Trophoblast cell (in vitro differentiated cells and primary cell): ENCODE measurements at regions not wholly inside any gene's neighbourhood (a gene's known extent, or its start where the extent isn't known, plus 50 kb on each side); places are given as distances from the start of the nearest gene placed in this dataset.

Source experiments
- DNase-seq, 2 donors: peaks; one replicate each; pipeline ENCODE4 v3.0.0-alpha.2; 2016
- H2AFZ ChIP-seq: 2 replicates; pipeline ENCODE4 v1.6.1; 2013; ENCODE audit warnings: low read length, moderate library complexity, mild to moderate bottlenecking; ENCODE audit not compliant: insufficient read depth, poor library complexity
- H2AK5ac ChIP-seq: 2 replicates; pipeline ENCODE4 v1.6.1; 2013; ENCODE audit warnings: mild to moderate bottlenecking, low read length
- H2BK120ac ChIP-seq: 2 replicates; pipeline ENCODE4 v1.6.1; 2013; ENCODE audit warnings: low read length, mild to moderate bottlenecking, moderate library complexity; ENCODE audit not compliant: insufficient read depth, poor library complexity
- H2BK12ac ChIP-seq: 2 replicates; pipeline ENCODE4 v1.6.1; 2013; ENCODE audit warnings: mild to moderate bottlenecking, low read length, moderate library complexity
- H2BK5ac ChIP-seq: 2 replicates; pipeline ENCODE4 v1.6.1; 2013; ENCODE audit warnings: low read length, low read depth, moderate library complexity, mild to moderate bottlenecking; ENCODE audit not compliant: poor library complexity
- H3K14ac ChIP-seq: 2 replicates; pipeline ENCODE4 v1.6.1; 2013; ENCODE audit warnings: mild to moderate bottlenecking, low read length
- H3K18ac ChIP-seq: 2 replicates; pipeline ENCODE4 v1.6.1; 2013; ENCODE audit warnings: mild to moderate bottlenecking, low read length
- H3K23ac ChIP-seq: 2 replicates; pipeline ENCODE4 v1.6.1; 2013; ENCODE audit warnings: low read length
- H3K27ac ChIP-seq: 2 replicates; pipeline ENCODE4 v1.5.1; 2013; ENCODE audit warnings: low read depth, mild to moderate bottlenecking, inconsistent platforms, low read length, moderate library complexity
- H3K27me3 ChIP-seq: 2 replicates; pipeline ENCODE4 v1.6.1; 2013; ENCODE audit warnings: inconsistent platforms, mild to moderate bottlenecking, low read length, moderate library complexity; ENCODE audit not compliant: insufficient read depth
- H3K36me3 ChIP-seq, 2 experiments: 1 replicate in 1 of 2; 2 replicates in 1 of 2; pipeline ENCODE4 v1.6.1; 2013; ENCODE audit warnings: low read length in 2 of 2, mild to moderate bottlenecking in 2 of 2, moderate library complexity in 1 of 2; ENCODE audit not compliant: insufficient read depth in 2 of 2, control insufficient read depth in 1 of 2
- H3K4ac ChIP-seq: 2 replicates; pipeline ENCODE4 v1.6.1; 2013; ENCODE audit warnings: low read depth, mild to moderate bottlenecking, low read length, moderate library complexity
- H3K4me1 ChIP-seq, 2 experiments: 1 replicate in 1 of 2; 2 replicates in 1 of 2; pipeline ENCODE4 v1.6.1; 2013; ENCODE audit warnings: low read length in 2 of 2, mild to moderate bottlenecking in 2 of 2, moderate library complexity in 1 of 2; ENCODE audit not compliant: insufficient read depth in 2 of 2, control insufficient read depth in 1 of 2
- H3K4me2 ChIP-seq: 2 replicates; pipeline ENCODE4 v1.6.1; 2013; ENCODE audit warnings: inconsistent platforms, mild to moderate bottlenecking, low read length, moderate library complexity
- H3K4me3 ChIP-seq: 2 replicates; pipeline ENCODE4 v1.5.1; 2013; ENCODE audit warnings: mild to moderate bottlenecking, low read depth, low read length, inconsistent platforms
- H3K79me1 ChIP-seq: one replicate; pipeline ENCODE4 v1.6.1; 2013; ENCODE audit warnings: low read length
- H3K79me2 ChIP-seq: 2 replicates; pipeline ENCODE4 v1.6.1; 2013; ENCODE audit warnings: low read length, mild to moderate bottlenecking; ENCODE audit not compliant: control insufficient read depth, insufficient read depth, poor library complexity
- H3K9ac ChIP-seq: 2 replicates; pipeline ENCODE4 v1.6.1; 2013; ENCODE audit warnings: mild to moderate bottlenecking, low read length
- H3K9me3 ChIP-seq: 2 replicates; pipeline ENCODE4 v1.6.1; 2013; ENCODE audit warnings: low read depth, mild to moderate bottlenecking, control low read depth, inconsistent platforms, low read length; ENCODE audit not compliant: insufficient read depth
- H4K12ac ChIP-seq: 2 replicates; pipeline ENCODE4 v1.6.1; 2013; ENCODE audit warnings: low read depth, mild to moderate bottlenecking, low read length, moderate library complexity
- H4K8ac ChIP-seq: 2 replicates; pipeline ENCODE4 v1.6.1; 2013; ENCODE audit warnings: low read depth, mild to moderate bottlenecking, low read length, moderate library complexity
- H4K91ac ChIP-seq: one replicate; pipeline ENCODE4 v1.6.1; 2013; ENCODE audit warnings: low read depth, mild to moderate bottlenecking, low read length, moderate library complexity
- WGBS: extraction: QIAGEN DNeasy Blood & Tissue Kit; methylation state at CpG from one replicate; pipeline ENCODE4 v1.1.7; 2013; ENCODE audit warnings: missing lambda C conversion rate; ENCODE audit not compliant: insufficient read length, insufficient coverage; ENCODE audit errors: extremely low coverage; 5-methylcytosine and 5-hydroxymethylcytosine counted together

DNA sequence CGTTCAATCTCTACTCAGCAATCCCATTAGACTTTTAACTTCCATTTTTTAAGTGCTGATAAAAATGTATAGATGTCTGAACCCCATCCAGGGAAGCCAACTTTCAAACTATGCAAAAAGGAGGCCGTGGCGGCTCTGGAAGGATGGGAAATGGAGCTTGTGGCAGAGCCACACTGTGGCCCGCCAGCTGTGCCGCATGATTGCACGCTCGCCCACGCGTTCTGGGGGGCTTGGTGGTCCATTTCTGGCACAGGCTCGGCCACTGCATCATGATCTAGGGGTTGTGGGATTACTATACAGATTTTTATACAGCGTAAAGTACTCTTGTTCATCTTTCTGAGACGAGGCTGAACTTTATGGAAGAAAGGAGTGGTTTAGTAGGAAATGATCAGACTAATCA, 57.6 kb downstream of the FOXL1 start:
- Histone ChIP-seq H3K27ac (peak overlapping the region; percentile 84), H2BK5ac (peak overlapping the region; percentile 34), H3K14ac (peak overlapping the region; percentile 60), H3K23ac (no peak overlapping the region), H3K4ac (peak overlapping the region; percentile 23), H2AK5ac (peak overlapping the region; percentile 64), H2BK120ac (peak overlapping the region; percentile 90), H4K12ac (no peak overlapping the region), H3K4me1 (peaks cover 8 to 14% of the 10 kb centered on the region in 2 experiments), H4K8ac (peak overlapping the region; percentile 56), H3K4me3 (no peak overlapping the region), H3K9me3 (peaks cover 6% of the 10 kb centered on the region), H3K79me1 (peaks cover 14% of the 10 kb centered on the region), H3K18ac (peak overlapping the region; percentile 64), H4K91ac (peak overlapping the region; percentile 90), H3K27me3 (no peaks in the 10 kb centered on the region), H3K9ac (no peak overlapping the region), H3K4me2 (no peak overlapping the region), H2AFZ (no peak overlapping the region), H3K79me2 (no peaks in the 10 kb centered on the region), H3K36me3 (no peaks in the 10 kb centered on the region), H2BK12ac (peak overlapping the region; percentile 99)
- DNase-seq, result no peak
- no CpG with 5 or more reads among the region's 12 CpGs for WGBS

- no peak overlapping the region for H2AFZ ChIP-seq
Observed at GRCh38 chr16:86637744-86638143, 59.4 kb downstream of the FOXL1 start.

GRCh38 chr16:86638642-86639041, 60.3 kb downstream of the FOXL1 start:
- Histone ChIP-seq H3K79me1 (peaks cover 14% of the 10 kb centered on the region), H3K36me3 (no peaks in the 10 kb centered on the region), H3K14ac (no peak overlapping the region), H2BK5ac (no peak overlapping the region), H4K12ac (no peak overlapping the region), H3K9me3 (peaks cover 6% of the 10 kb centered on the region), H3K9ac (no peak overlapping the region), H3K4ac (no peak overlapping the region), H3K79me2 (no peaks in the 10 kb centered on the region), H3K4me3 (no peak overlapping the region), H2AK5ac (no peak overlapping the region), H2AFZ (no peak overlapping the region), H4K91ac (no peak overlapping the region), H3K4me1 (peaks cover 8 to 14% of the 10 kb centered on the region in 2 experiments), H3K27me3 (no peaks in the 10 kb centered on the region), H3K4me2 (no peak overlapping the region), H2BK12ac (no peak overlapping the region), H4K8ac (no peak overlapping the region), H2BK120ac (no peak overlapping the region), H3K27ac (no peak overlapping the region), H3K23ac (no peak overlapping the region), H3K18ac (no peak overlapping the region)
- 100% methylated on average over 2 of the region's 10 CpGs for WGBS
- no peak for DNase-seq

More at GRCh38 chr16:86637744-86638143, 59.4 kb downstream of the FOXL1 start:
- Histone ChIP-seq H3K4me1 (peaks cover 8 to 14% of the 10 kb centered on the region in 2 experiments), H3K14ac (no peak overlapping the region), H2AK5ac (no peak overlapping the region), H3K27ac (no peak overlapping the region), H4K12ac (no peak overlapping the region), H2BK5ac (no peak overlapping the region), H4K8ac (no peak overlapping the region), H3K27me3 (no peaks in the 10 kb centered on the region), H2BK12ac (no peak overlapping the region), H3K4me2 (no peak overlapping the region), H3K23ac (no peak overlapping the region), H3K18ac (no peak overlapping the region), H3K79me1 (peaks cover 14% of the 10 kb centered on the region), H4K91ac (no peak overlapping the region), H2BK120ac (no peak overlapping the region), H3K4me3 (no peak overlapping the region), H3K9ac (no peak overlapping the region), H3K4ac (no peak overlapping the region), H3K9me3 (peaks cover 6% of the 10 kb centered on the region), H3K36me3 (no peaks in the 10 kb centered on the region), H3K79me2 (no peaks in the 10 kb centered on the region)
- DNase-seq, result no peak
- no CpG with 5 or more reads among the region's 2 CpGs for WGBS

- Histone ChIP-seq H3K4me2 (no peak overlapping the region), H3K27me3 (no peaks in the 10 kb centered on the region), H2BK12ac (no peak overlapping the region), H2BK5ac (no peak overlapping the region), H3K36me3 (no peaks in the 10 kb centered on the region), H3K27ac (no peak overlapping the region), H3K4me1 (peaks cover 8 to 12% of the 10 kb centered on the region in 2 experiments), H3K18ac (no peak overlapping the region), H3K14ac (no peak overlapping the region), H4K12ac (no peak overlapping the region), H3K9me3 (peaks cover 6% of the 10 kb centered on the region), H2BK120ac (no peak overlapping the region), H4K91ac (no peak overlapping the region), H2AFZ (no peak overlapping the region), H3K4me3 (no peak overlapping the region), H3K79me2 (no peaks in the 10 kb centered on the region), H3K9ac (no peak overlapping the region), H3K79me1 (peaks cover 10% of the 10 kb centered on the region), H4K8ac (no peak overlapping the region), H2AK5ac (no peak overlapping the region), H3K23ac (no peak overlapping the region), H3K4ac (no peak overlapping the region)
- no peak for DNase-seq
- WGBS, result no CpG with 5 or more reads among the region's 12 CpGs
Observed at GRCh38 chr16:86639354-86639753, 61.0 kb downstream of the FOXL1 start.
